ENCODE measurements at regions not wholly inside any gene's neighbourhood (a gene's known extent, or its start where the extent isn't known, plus 50 kb on each side); places are given as distances from the start of the nearest gene placed in this dataset.

DNA sequence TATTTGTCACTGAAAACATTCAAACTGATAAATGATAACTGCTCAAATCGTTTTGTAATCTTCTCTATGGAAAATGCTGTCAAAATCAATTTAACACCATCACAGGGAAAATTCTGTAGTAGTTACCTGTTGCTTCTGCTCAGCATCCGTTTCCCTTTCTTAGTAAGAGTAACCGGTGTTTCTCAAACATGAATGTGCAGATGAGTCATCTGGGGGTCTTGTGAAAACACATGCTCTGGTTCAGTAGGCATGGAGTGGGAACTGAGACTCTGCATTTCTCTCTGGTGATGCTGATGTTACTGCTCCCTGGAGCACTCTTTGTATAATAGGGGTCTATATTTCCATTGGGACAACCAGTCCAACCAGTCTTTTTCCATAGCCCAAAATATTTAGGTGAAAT, 145.1 kb downstream of the SEMA6D start:
- no peak for TF ChIP-seq POLR2AphosphoS5 (IDR thresholded peaks at IDR 0.05; ENCODE audit: low read depth, low read length)
- no peak for TF ChIP-seq TAF1 (IDR thresholded peaks at IDR 0.05; ENCODE audit: borderline replicate concordance, insufficient read depth, low read length)
- no peak for TF ChIP-seq FOXP2 (optimal IDR thresholded peaks at IDR 0.05; ENCODE audit: borderline replicate concordance, extremely low read depth, extremely low read length, insufficient read depth)
- no peak for TF ChIP-seq SIN3A (IDR thresholded peaks at IDR 0.05; ENCODE audit: borderline replicate concordance, insufficient read depth, low read length)
- TF ChIP-seq, protein P1, sequence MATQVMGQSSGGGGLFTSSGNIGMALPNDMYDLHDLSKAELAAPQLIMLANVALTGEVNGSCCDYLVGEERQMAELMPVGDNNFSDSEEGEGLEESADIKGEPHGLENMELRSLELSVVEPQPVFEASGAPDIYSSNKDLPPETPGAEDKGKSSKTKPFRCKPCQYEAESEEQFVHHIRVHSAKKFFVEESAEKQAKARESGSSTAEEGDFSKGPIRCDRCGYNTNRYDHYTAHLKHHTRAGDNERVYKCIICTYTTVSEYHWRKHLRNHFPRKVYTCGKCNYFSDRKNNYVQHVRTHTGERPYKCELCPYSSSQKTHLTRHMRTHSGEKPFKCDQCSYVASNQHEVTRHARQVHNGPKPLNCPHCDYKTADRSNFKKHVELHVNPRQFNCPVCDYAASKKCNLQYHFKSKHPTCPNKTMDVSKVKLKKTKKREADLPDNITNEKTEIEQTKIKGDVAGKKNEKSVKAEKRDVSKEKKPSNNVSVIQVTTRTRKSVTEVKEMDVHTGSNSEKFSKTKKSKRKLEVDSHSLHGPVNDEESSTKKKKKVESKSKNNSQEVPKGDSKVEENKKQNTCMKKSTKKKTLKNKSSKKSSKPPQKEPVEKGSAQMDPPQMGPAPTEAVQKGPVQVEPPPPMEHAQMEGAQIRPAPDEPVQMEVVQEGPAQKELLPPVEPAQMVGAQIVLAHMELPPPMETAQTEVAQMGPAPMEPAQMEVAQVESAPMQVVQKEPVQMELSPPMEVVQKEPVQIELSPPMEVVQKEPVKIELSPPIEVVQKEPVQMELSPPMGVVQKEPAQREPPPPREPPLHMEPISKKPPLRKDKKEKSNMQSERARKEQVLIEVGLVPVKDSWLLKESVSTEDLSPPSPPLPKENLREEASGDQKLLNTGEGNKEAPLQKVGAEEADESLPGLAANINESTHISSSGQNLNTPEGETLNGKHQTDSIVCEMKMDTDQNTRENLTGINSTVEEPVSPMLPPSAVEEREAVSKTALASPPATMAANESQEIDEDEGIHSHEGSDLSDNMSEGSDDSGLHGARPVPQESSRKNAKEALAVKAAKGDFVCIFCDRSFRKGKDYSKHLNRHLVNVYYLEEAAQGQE (IDR thresholded peaks at IDR 0.05; ENCODE audit: insufficient read depth in 1 of 2, low read depth in 2 of 2, low read length in 2 of 2) = no peak

DNA sequence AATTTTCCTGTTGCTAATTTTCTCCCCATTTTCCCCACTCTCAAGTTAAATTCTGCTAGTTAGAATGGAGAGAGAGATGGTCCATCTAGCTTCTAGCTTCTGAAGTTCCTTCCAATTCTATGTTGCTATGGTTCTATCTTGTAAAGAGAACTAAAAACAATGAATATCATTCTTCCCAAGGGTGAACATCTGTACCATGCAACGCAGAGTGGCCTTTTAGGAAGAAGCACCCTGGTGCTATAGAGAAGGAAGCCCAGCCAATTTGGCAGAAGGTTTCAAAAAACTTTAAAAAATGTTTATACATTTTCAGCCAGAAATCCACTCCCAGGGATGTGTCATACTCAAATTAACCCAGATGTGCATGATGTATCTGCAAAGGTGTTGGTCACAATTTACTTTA, 149.1 kb downstream of the SEMA6D start:
- TF ChIP-seq TAF1 (IDR thresholded peaks at IDR 0.05; ENCODE audit: borderline replicate concordance, insufficient read depth, low read length) (no peak), POLR2AphosphoS5 (IDR thresholded peaks at IDR 0.05; ENCODE audit: low read depth, low read length) (no peak), FOXP2 (optimal IDR thresholded peaks at IDR 0.05; ENCODE audit: borderline replicate concordance, extremely low read depth, extremely low read length, insufficient read depth) (no peak), SIN3A (IDR thresholded peaks at IDR 0.05; ENCODE audit: borderline replicate concordance, insufficient read depth, low read length) (no peak)
- TF ChIP-seq, protein P1 (IDR thresholded peaks at IDR 0.05; ENCODE audit: insufficient read depth in 1 of 2, low read depth in 2 of 2, low read length in 2 of 2) = no peak

DNA sequence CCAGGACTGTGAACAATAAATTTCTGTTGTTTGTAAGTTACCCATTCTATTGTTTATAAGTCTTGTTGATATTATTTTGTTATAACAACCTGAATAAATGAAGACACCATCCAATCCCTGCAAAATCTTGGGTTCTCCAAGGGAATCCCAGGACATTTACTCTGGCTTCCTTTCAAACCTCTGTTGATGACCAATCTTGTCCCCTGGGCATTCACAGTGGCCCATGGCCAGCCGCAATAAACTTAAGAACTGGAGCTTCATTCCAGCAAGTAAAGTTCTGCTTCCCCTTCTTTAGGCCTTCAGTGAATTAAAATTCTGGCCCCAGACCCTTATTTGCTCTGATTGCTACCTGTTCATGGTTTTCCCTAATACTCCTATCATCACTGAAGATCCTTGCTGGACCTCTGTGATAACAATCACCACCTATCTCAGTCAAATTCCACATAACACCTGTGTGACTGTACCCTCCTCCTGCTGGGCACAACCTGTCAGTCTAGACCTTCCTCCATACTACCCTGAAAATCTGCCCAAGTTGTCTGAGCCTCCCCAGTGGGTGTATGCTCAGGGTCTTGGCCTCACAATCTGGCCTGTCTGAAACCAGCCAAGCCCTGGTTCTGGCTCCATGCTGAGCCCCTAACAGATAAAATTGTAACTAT, 153.1 kb downstream of the SEMA6D start:
- no peak for TF ChIP-seq TAF1 (IDR thresholded peaks at IDR 0.05; ENCODE audit: borderline replicate concordance, insufficient read depth, low read length)
- no peak for TF ChIP-seq POLR2AphosphoS5 (IDR thresholded peaks at IDR 0.05; ENCODE audit: low read depth, low read length)
- TF ChIP-seq, protein P1 (IDR thresholded peaks at IDR 0.05; ENCODE audit: insufficient read depth in 1 of 2, low read depth in 2 of 2, low read length in 2 of 2) = no peak
- no peak for TF ChIP-seq FOXP2 (optimal IDR thresholded peaks at IDR 0.05; ENCODE audit: borderline replicate concordance, extremely low read depth, extremely low read length, insufficient read depth)
- no peak for TF ChIP-seq SIN3A (IDR thresholded peaks at IDR 0.05; ENCODE audit: borderline replicate concordance, insufficient read depth, low read length)

DNA sequence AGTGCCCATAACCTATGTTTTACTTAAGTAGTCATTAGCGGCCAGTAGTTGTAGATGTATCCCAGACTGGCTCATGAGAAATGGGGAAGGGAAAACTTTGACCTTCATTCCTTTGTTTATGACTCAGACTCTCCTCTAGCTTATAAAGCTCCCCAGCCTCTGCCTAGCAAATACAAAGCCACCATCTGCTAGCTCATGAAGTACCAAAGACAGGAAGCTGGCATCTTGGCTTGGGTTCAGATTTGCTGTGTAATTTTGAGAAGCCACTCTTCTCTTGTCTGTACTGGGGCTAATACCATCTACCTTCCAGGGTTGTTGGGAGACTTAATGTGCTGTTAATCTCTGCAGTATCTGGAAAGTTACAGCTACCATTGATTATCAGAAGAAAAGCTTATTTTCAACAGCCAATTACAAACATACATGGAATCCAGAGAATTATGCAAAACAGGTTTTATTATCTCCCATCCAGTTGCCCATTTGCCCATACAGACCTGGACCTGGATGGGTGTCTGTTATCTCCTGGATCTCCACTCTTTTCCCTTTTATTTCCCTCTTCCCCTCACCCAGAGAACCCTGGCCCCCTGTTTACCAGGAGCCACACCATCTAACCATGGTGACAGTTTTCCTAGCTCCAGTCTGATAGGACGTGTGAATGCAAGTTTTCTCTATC, 153.8 kb downstream of the SEMA6D start:
- TF ChIP-seq, protein P1 (IDR thresholded peaks at IDR 0.05; ENCODE audit: insufficient read depth in 1 of 2, low read depth in 2 of 2, low read length in 2 of 2) = no peak
- TF ChIP-seq SIN3A (IDR thresholded peaks at IDR 0.05; ENCODE audit: borderline replicate concordance, insufficient read depth, low read length) = no peak
- TF ChIP-seq TAF1 (IDR thresholded peaks at IDR 0.05; ENCODE audit: borderline replicate concordance, insufficient read depth, low read length) = no peak
- no peak for TF ChIP-seq POLR2AphosphoS5 (IDR thresholded peaks at IDR 0.05; ENCODE audit: low read depth, low read length)
- TF ChIP-seq FOXP2 (optimal IDR thresholded peaks at IDR 0.05; ENCODE audit: borderline replicate concordance, extremely low read depth, extremely low read length, insufficient read depth) = no peak

All from PFSK-1 (cell line).